Mesendoderm (in vitro differentiated cells): ENCODE measurements at regions not wholly inside any gene's neighbourhood (a gene's known extent, or its start where the extent isn't known, plus 50 kb on each side); places are given as distances from the start of the nearest gene placed in this dataset.

ENCODE experiments used
- DNase-seq: peaks from one replicate; pipeline ENCODE4 v3.0.0; 2013
- H2AK5ac ChIP-seq: 2 replicates; pipeline ENCODE4 v1.6.1; 2013; ENCODE audit warnings: low read length, inconsistent platforms
- H2BK120ac ChIP-seq: 2 replicates; pipeline ENCODE4 v1.6.1; 2013; ENCODE audit warnings: low read depth, mild to moderate bottlenecking, low read length, moderate library complexity, mixed read lengths
- H2BK15ac ChIP-seq: replicated peaks from 2 replicates; pipeline ENCODE4 v1.6.1; 2013; ENCODE audit warnings: low read depth, mild to moderate bottlenecking, moderate library complexity
- H2BK5ac ChIP-seq: 2 replicates; pipeline ENCODE4 v1.6.1; 2013; ENCODE audit warnings: low read length, inconsistent platforms
- H3K18ac ChIP-seq: 2 replicates; pipeline ENCODE4 v1.6.1; 2013; ENCODE audit warnings: mild to moderate bottlenecking, low read length, mixed read lengths
- H3K23ac ChIP-seq: one replicate; pipeline ENCODE4 v1.6.1; 2013; ENCODE audit warnings: low read length
- H3K27ac ChIP-seq: 2 replicates; pipeline ENCODE4 v1.5.1; 2013; ENCODE audit warnings: low read depth, mild to moderate bottlenecking, inconsistent platforms, low read length, moderate library complexity
- H3K27me3 ChIP-seq: 2 replicates; pipeline ENCODE4 v1.6.1; 2013; ENCODE audit warnings: low read length, control low read depth, mild to moderate bottlenecking, inconsistent platforms; ENCODE audit not compliant: insufficient read depth, poor library complexity
- H3K36me3 ChIP-seq: 2 replicates; pipeline ENCODE4 v1.6.1; 2013; ENCODE audit warnings: low read length, inconsistent platforms; ENCODE audit not compliant: control insufficient read depth, insufficient read depth
- H3K4ac ChIP-seq: one replicate; pipeline ENCODE4 v1.6.1; 2013; ENCODE audit warnings: low read depth, mild to moderate bottlenecking, low read length, moderate library complexity
- H3K4me1 ChIP-seq: 2 replicates; pipeline ENCODE4 v1.6.1; 2013; ENCODE audit warnings: low read depth, low read length, inconsistent platforms; ENCODE audit not compliant: control insufficient read depth
- H3K4me2 ChIP-seq: 2 replicates; pipeline ENCODE4 v1.6.1; 2013; ENCODE audit warnings: low read length
- H3K4me3 ChIP-seq: 2 replicates; pipeline ENCODE4 v1.5.1; 2013; ENCODE audit warnings: mild to moderate bottlenecking, low read length
- H3K56ac ChIP-seq: one replicate; pipeline ENCODE4 v1.6.1; 2013; ENCODE audit warnings: low read length
- H3K79me1 ChIP-seq: 2 replicates; pipeline ENCODE4 v1.6.1; 2013; ENCODE audit warnings: low read length, inconsistent platforms
- H3K79me2 ChIP-seq: 2 replicates; pipeline ENCODE4 v1.6.1; 2013; ENCODE audit warnings: mild to moderate bottlenecking, low read length; ENCODE audit not compliant: control insufficient read depth, insufficient read depth
- H3K9ac ChIP-seq: 2 replicates; pipeline ENCODE4 v1.6.1; 2013; ENCODE audit warnings: low read length, inconsistent platforms
- H4K5ac ChIP-seq: one replicate; pipeline ENCODE4 v1.6.1; 2013; ENCODE audit warnings: low read length
- H4K8ac ChIP-seq: one replicate; pipeline ENCODE4 v1.6.1; 2013; ENCODE audit warnings: low read depth, mild to moderate bottlenecking, control low read depth, low read length, moderate library complexity
- WGBS: extraction: QIAGEN DNeasy Blood & Tissue Kit; methylation state at CpG from one replicate; pipeline ENCODE4 v1.1.7; 2013; ENCODE audit warnings: low lambda C conversion rate, missing lambda C conversion rate; ENCODE audit not compliant: insufficient coverage; ENCODE audit errors: extremely low coverage; 5-methylcytosine and 5-hydroxymethylcytosine counted together

DNA sequence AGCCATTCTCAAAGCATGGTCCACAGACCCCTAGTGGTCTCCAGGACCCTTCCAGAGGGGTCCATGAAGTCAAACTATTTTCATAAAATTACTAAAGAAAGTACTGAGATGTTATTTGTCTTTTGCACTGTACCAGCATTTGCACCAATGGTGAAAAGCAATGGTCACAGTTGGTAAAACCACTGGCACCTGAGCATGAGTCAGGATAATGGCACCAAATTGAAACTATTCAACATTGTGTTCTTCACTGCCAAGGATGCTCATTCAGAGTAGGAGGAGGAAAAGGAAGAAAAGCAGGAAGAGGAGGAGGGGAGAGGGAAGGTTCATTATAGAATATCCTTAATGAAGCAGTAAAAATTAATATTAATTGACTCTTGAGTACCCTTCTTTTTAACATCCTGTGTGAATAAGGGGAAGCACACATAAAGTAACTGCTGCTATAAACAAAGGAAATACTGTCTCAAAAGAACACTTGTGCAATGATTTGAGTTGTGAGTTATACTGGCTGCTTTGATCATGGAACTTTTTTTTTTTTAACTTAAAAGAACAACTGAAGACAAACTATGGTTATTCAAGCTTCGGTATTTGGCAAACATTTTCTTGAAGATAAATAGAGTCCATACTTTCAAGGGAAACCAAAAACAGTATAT, 60.2 kb downstream of the MPP7 start:
- Histone ChIP-seq H3K4me2 (no peak overlapping the region), H3K27me3 (no peaks in the 10 kb centered on the region), H4K5ac (no peak overlapping the region), H3K27ac (no peak overlapping the region), H3K23ac (no peak overlapping the region), H3K79me2 (no peaks in the 10 kb centered on the region), H3K9ac (no peak overlapping the region), H3K79me1 (no peaks in the 10 kb centered on the region), H2BK5ac (no peak overlapping the region), H3K4me3 (no peak overlapping the region), H2BK15ac (no peak overlapping the region), H4K8ac (no peak overlapping the region), H3K4ac (no peak overlapping the region), H3K4me1 (no peaks in the 10 kb centered on the region), H3K18ac (no peak overlapping the region), H3K36me3 (no peaks in the 10 kb centered on the region), H3K56ac (no peak overlapping the region), H2BK120ac (no peak overlapping the region), H2AK5ac (no peak overlapping the region)
- WGBS: no CpG with 5 or more reads among the region's 1 CpG
- DNase-seq: no peak

DNA sequence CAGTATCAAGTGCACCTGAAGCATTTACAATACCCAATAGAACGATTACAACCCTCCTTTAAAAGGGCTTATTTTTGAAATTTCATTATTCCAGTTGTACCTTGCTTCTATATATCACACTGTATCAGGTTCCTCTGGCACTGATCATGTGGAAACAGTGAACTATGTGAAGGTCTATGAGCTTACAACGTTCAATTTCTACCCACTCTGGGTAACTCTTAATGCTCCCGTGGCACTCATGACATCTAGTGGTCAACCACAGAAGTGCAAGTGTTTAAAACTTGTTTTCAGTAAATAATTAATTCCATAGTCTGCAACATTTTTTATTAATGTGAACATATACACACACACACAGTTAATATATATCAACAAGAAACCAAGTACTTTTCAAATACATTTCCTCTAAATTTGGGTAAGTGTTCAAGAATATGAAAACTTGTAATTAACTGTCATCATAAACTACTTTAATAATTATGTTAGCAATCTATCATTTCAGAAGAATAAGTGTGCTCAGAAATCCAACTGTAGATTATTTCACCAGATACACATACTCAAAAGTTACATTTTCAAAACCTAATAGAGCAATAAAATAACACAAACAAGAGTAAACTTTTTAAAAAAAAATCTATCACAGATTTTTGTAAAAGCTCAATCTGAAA, 61.0 kb downstream of the MPP7 start:
- Histone ChIP-seq H3K36me3 (no peaks in the 10 kb centered on the region), H2AK5ac (no peak overlapping the region), H4K8ac (no peak overlapping the region), H3K4me3 (no peak overlapping the region), H3K4me2 (no peak overlapping the region), H3K79me1 (no peaks in the 10 kb centered on the region), H3K27ac (no peak overlapping the region), H3K27me3 (no peaks in the 10 kb centered on the region), H3K4me1 (no peaks in the 10 kb centered on the region), H2BK120ac (no peak overlapping the region), H3K9ac (no peak overlapping the region), H3K18ac (no peak overlapping the region), H2BK15ac (no peak overlapping the region), H3K79me2 (no peaks in the 10 kb centered on the region), H3K23ac (no peak overlapping the region), H4K5ac (no peak overlapping the region), H2BK5ac (no peak overlapping the region), H3K56ac (no peak overlapping the region), H3K4ac (no peak overlapping the region)
- WGBS: no CpG with 5 or more reads among the region's 3 CpGs
- DNase-seq: peak; percentile 49

DNA sequence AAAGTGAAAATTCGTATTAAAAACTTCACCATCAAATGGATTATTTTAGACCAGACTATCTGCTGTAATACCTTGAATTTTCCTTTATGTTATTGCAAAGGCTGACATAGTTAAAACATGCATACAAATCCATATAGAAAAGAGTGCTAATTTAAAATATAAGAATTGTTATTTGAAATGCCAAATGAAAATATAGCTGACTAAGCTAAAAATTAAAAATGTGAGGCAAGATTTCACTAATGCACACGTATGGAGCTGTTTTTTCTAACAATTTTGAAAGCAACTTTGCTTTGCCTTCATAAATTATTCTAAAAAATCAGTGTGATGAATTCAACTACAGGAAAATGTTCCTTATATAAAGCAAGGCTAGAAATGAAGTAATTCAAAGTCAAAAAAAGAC, 62.5 kb downstream of the MPP7 start:
- no peak overlapping the region for H3K23ac ChIP-seq
- no peaks in the 10 kb centered on the region for H3K79me1 ChIP-seq
- no peak overlapping the region for H3K27ac ChIP-seq
- no peak for DNase-seq
- no peak overlapping the region for H3K9ac ChIP-seq
- no CpG with 5 or more reads among the region's 2 CpGs for WGBS
- H3K4me2 ChIP-seq: no peak overlapping the region
- H2BK15ac ChIP-seq: no peak overlapping the region
- no peaks in the 10 kb centered on the region for H3K36me3 ChIP-seq
- H3K4ac ChIP-seq: no peak overlapping the region
- no peaks in the 10 kb centered on the region for H3K27me3 ChIP-seq
- no peaks in the 10 kb centered on the region for H3K79me2 ChIP-seq
- H2BK5ac ChIP-seq: no peak overlapping the region
- H3K18ac ChIP-seq: no peak overlapping the region
- no peak overlapping the region for H4K8ac ChIP-seq
- H2AK5ac ChIP-seq: no peak overlapping the region
- no peak overlapping the region for H3K4me3 ChIP-seq
- no peaks in the 10 kb centered on the region for H3K4me1 ChIP-seq
- H4K5ac ChIP-seq: no peak overlapping the region
- no peak overlapping the region for H3K56ac ChIP-seq
- H2BK120ac ChIP-seq: no peak overlapping the region

DNA sequence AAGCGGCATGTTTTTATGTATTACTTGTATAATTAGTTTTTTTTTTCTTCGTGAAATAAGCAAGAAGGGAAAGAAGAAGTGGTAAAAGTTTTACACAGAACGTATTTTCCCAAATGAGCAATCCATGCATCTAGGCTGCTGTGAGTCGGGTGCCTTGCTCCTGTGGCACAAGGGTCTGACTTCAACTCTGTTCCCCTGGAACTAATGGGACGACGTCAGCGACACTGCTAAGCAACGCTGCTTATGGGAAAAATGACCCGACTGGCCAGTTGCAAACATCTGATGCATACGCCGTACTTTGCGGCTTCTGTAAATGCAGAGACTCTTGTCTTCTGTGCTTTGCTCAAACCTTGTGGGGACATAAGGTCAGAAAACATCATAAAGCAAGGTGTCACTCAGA, 66.3 kb downstream of the MPP7 start:
- Histone ChIP-seq H3K27me3 (no peaks in the 10 kb centered on the region), H3K36me3 (no peaks in the 10 kb centered on the region), H3K4me2 (no peak overlapping the region), H3K18ac (no peak overlapping the region), H3K9ac (no peak overlapping the region), H3K23ac (no peak overlapping the region), H3K4ac (no peak overlapping the region), H4K8ac (no peak overlapping the region), H3K4me3 (no peak overlapping the region), H3K79me2 (no peaks in the 10 kb centered on the region), H2BK5ac (no peak overlapping the region), H3K79me1 (no peaks in the 10 kb centered on the region), H4K5ac (no peak overlapping the region), H2AK5ac (no peak overlapping the region), H2BK120ac (no peak overlapping the region), H3K4me1 (no peaks in the 10 kb centered on the region), H3K56ac (no peak overlapping the region), H2BK15ac (no peak overlapping the region), H3K27ac (no peak overlapping the region)
- no peak for DNase-seq
- no CpG with 5 or more reads among the region's 12 CpGs for whole genome bisulfite sequencing

DNA sequence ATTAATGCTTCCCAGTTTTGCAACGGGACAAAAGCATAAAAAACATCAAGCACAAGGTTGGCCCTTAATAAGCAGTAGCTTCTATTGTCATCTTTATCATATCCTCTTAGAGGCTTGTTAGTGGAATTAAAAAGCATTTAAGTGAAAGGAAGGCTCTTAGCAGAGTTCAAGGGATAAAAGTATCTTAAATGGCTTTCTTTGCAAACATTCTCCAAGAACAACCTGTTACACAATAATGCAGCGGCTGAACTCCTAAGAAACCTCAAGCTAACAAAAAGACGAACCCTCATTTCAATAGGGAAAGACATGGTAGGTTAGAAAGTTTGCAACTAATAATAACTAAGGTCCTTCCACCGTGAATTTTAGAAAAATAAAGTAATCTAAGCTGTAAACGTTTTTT, 82.1 kb downstream of the MPP7 start:
- Histone ChIP-seq H3K56ac (no peak overlapping the region), H2AK5ac (no peak overlapping the region), H4K5ac (no peak overlapping the region), H3K79me1 (no peaks in the 10 kb centered on the region), H2BK15ac (no peak overlapping the region), H2BK5ac (no peak overlapping the region), H3K79me2 (no peaks in the 10 kb centered on the region), H3K9ac (no peak overlapping the region), H4K8ac (no peak overlapping the region), H3K27me3 (no peaks in the 10 kb centered on the region), H3K36me3 (no peaks in the 10 kb centered on the region), H3K4ac (no peak overlapping the region), H3K4me3 (no peak overlapping the region), H3K23ac (no peak overlapping the region), H3K4me1 (no peaks in the 10 kb centered on the region), H3K4me2 (no peak overlapping the region), H2BK120ac (no peak overlapping the region), H3K18ac (no peak overlapping the region), H3K27ac (no peak overlapping the region)
- WGBS: no CpG with 5 or more reads among the region's 5 CpGs
- no peak for DNase-seq

DNA sequence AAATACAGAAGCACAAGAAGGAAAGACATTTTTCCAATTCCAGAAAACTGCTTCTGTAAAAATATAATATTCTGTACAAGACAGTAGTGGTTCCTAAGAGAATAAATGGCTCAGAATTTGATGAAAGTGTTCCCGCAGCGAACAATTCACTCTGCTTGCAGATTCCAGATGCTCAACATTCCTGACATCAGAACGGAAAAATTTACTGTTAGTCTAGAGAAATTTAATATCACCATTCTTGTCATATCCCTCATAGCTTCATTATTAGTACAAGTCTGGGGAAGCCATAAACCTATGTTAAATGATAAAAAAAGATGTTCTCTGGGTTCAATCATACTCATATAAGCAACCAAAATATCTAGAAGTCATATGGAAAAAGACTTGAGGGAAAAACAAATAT, 83.6 kb downstream of the MPP7 start:
- Histone ChIP-seq H3K56ac (no peak overlapping the region), H2BK15ac (no peak overlapping the region), H2AK5ac (no peak overlapping the region), H3K79me1 (no peaks in the 10 kb centered on the region), H3K36me3 (no peaks in the 10 kb centered on the region), H3K4ac (no peak overlapping the region), H3K4me3 (no peak overlapping the region), H3K23ac (no peak overlapping the region), H2BK120ac (no peak overlapping the region), H3K4me1 (no peaks in the 10 kb centered on the region), H3K4me2 (no peak overlapping the region), H4K8ac (no peak overlapping the region), H3K27me3 (no peaks in the 10 kb centered on the region), H3K9ac (no peak overlapping the region), H3K27ac (no peak overlapping the region), H2BK5ac (no peak overlapping the region), H4K5ac (no peak overlapping the region), H3K79me2 (no peaks in the 10 kb centered on the region), H3K18ac (no peak overlapping the region)
- DNase-seq: no peak
- no CpG with 5 or more reads among the region's 3 CpGs for WGBS
